Activated naive CD4-positive, alpha-beta T cell (primary cell): ENCODE measurements at regions not wholly inside any gene's neighbourhood (a gene's known extent, or its start where the extent isn't known, plus 50 kb on each side); places are given as distances from the start of the nearest gene placed in this dataset.
"Not testable (repeated sequence)": the region's sequence is repeated elsewhere in the genome, so short reads cannot be mapped to it uniquely, and the experiment has no call there.

Experiments
- DNase-seq, 4 experiments: peaks; one replicate each; lab custom pipeline; 2025; lab: John Stamatoyannopoulos, UW

- DNase-seq = no peak
These were observed 109.0 kb upstream of the SP4 start for GRCh38 chr7:21318916-21319270.

- DNase-seq = no peak
These were observed 101.6 kb upstream of the SP4 start for GRCh38 chr7:21326241-21326640.

- no peak for DNase-seq
These were observed 101.0 kb upstream of the SP4 start for GRCh38 chr7:21326921-21327320.

GRCh38 chr7:21327422-21328409 lies 100.2 kb upstream of the SP4 start:
- DNase-seq = no peak

GRCh38 chr7:21330462-21331178 lies 97.3 kb upstream of the SP4 start:
- DNase-seq = no peak

- DNase-seq = no peak
These were observed 93.0 kb upstream of the SP4 start for GRCh38 chr7:21334906-21335305.

- DNase-seq = no peak
These were observed 91.1 kb upstream of the SP4 start for GRCh38 chr7:21336743-21337142.

GRCh38 chr7:21338728-21339164 lies 89.1 kb upstream of the SP4 start:
- no peak for DNase-seq

- not testable (repeated sequence) for DNase-seq
These were observed 83.0 kb upstream of the SP4 start for GRCh38 chr7:21344900-21345299.

GRCh38 chr7:21345361-21345760 lies 82.5 kb upstream of the SP4 start:
- no peak for DNase-seq

GRCh38 chr7:21346297-21346696 lies 81.6 kb upstream of the SP4 start:
- DNase-seq = no peak

- no peak for DNase-seq
These were observed 75.1 kb upstream of the SP4 start for GRCh38 chr7:21352540-21353387.

- DNase-seq = no peak
These were observed 74.5 kb upstream of the SP4 start for GRCh38 chr7:21353388-21353780.

- DNase-seq = no peak
These were observed 73.6 kb upstream of the SP4 start for GRCh38 chr7:21354284-21354683.

GRCh38 chr7:21355406-21355874 lies 72.4 kb upstream of the SP4 start:
- DNase-seq = no peak

GRCh38 chr7:21356616-21357015 lies 71.3 kb upstream of the SP4 start:
- no peak for DNase-seq

GRCh38 chr7:21357151-21358097 lies 70.5 kb upstream of the SP4 start:
- no peak for DNase-seq

- DNase-seq = no peak
These were observed 69.2 kb upstream of the SP4 start for GRCh38 chr7:21358648-21359047.

- DNase-seq = no peak
These were observed 68.7 kb upstream of the SP4 start for GRCh38 chr7:21359163-21359562.

GRCh38 chr7:21361413-21362125 lies 66.3 kb upstream of the SP4 start:
- DNase-seq = no peak
